Nephron (organoid): ENCODE measurements at regions not wholly inside any gene's neighbourhood (a gene's known extent, or its start where the extent isn't known, plus 50 kb on each side); places are given as distances from the start of the nearest gene placed in this dataset.
"Not testable (repeated sequence)": the region's sequence is repeated elsewhere in the genome, so short reads cannot be mapped to it uniquely, and the experiment has no call there.

Source experiments
- H3K27ac Mint-ChIP-seq, 3 experiments: 2 replicates each; pipeline ENCODE4 v1.8.0; 2020; ENCODE audit warnings: mixed read lengths in 3 of 3, mild to moderate bottlenecking in 2 of 3, moderate library complexity in 1 of 3
- H3K27me3 Mint-ChIP-seq: 2 replicates; pipeline ENCODE4 v1.8.0; 2021; ENCODE audit warnings: low read depth, mild to moderate bottlenecking, moderate library complexity, mixed read lengths
- H3K36me3 Mint-ChIP-seq: 2 replicates; pipeline ENCODE4 v1.8.0; 2020; ENCODE audit warnings: low read depth, mixed read lengths
- H3K4me1 Mint-ChIP-seq: 2 replicates; pipeline ENCODE4 v1.8.0; 2020; ENCODE audit warnings: mixed read lengths
- H3K4me3 Mint-ChIP-seq, 3 experiments: 2 replicates each; pipeline ENCODE4 v1.8.0; 2020; ENCODE audit warnings: mild to moderate bottlenecking in 3 of 3, mixed read lengths in 3 of 3, moderate library complexity in 2 of 3
- H3K9me3 Mint-ChIP-seq: 2 replicates; pipeline ENCODE4 v1.8.0; 2020; ENCODE audit warnings: mixed read lengths
- CTCF ChIP-seq, 3 experiments: fragments of 200-600 bp; sonication (generic); IDR thresholded peaks; one replicate each; pipeline ENCODE4 v1.5.0; 2021; ENCODE audit warnings: antibody characterized with exemption in 3 of 3; ENCODE audit not compliant: unreplicated experiment in 3 of 3

DNA sequence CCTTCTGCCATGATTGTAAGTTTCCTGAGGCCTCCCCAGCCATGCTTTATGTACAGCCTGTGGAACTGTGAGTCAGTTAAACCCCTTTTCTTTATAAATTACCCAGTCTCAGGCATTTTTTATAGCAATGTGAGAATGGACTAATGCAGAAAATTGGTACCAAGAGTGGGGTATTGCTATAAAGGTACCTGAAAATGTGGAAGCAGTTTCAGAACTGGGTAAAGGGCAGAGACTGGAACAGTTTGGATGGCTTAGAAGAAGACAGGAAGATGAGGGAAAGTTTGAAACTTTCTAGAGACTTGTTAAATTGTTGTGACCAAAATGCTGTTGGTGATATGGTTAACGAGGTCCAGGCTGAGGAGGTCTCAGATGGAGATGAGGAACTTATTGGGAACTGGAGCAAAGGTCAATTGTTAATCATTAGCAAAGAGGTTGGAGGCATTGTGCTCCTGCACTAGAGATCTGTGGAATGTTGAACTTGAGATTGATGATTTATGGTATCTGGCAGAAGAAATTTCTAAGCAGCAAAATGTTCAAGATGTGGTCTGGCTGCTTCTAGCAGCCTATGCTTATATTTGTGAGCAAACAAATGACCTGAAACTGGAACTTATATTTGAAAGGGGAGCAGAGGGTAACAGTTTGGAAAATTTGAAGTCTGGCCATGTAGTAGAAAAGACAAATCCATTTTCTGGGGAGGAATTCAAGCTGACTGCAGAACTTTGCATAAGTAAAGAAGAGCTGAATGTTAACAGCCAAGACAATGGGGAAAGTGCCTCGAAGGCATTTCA, 79.0 kb upstream of the GMDS start:
- Mint-ChIP-seq H3K4me1 (no peaks in the 10 kb centered on the region), H3K36me3 (peaks cover 77% of the 10 kb centered on the region), H3K9me3 (peaks cover 76% of the 10 kb centered on the region), H3K4me3 (no peak overlapping the region), H3K27me3 (no peaks in the 10 kb centered on the region), H3K27ac (no peak overlapping the region)
- TF ChIP-seq CTCF (IDR thresholded peaks at IDR 0.05; ENCODE audit: unreplicated experiment in 3 of 3) = no peak

GRCh38 chr6:2317498-2317897, 72.1 kb upstream of the GMDS start:
- not testable (repeated sequence) for H3K4me3 Mint-ChIP-seq, H3K27ac Mint-ChIP-seq, H3K4me1 Mint-ChIP-seq, H3K27me3 Mint-ChIP-seq
- peaks cover 37% of the 10 kb centered on the region for H3K9me3 Mint-ChIP-seq
- H3K36me3 Mint-ChIP-seq = peaks cover 49% of the 10 kb centered on the region

- Mint-ChIP-seq H3K27ac (no peak overlapping the region), H3K4me1 (no peaks in the 10 kb centered on the region), H3K9me3 (peaks cover 16% of the 10 kb centered on the region), H3K27me3 (no peaks in the 10 kb centered on the region), H3K4me3 (no peak overlapping the region), H3K36me3 (peaks cover 25% of the 10 kb centered on the region)
- TF ChIP-seq CTCF (IDR thresholded peaks at IDR 0.05; ENCODE audit: unreplicated experiment in 3 of 3) = no peak
Observed at GRCh38 chr6:2314641-2315040, 69.2 kb upstream of the GMDS start.

DNA sequence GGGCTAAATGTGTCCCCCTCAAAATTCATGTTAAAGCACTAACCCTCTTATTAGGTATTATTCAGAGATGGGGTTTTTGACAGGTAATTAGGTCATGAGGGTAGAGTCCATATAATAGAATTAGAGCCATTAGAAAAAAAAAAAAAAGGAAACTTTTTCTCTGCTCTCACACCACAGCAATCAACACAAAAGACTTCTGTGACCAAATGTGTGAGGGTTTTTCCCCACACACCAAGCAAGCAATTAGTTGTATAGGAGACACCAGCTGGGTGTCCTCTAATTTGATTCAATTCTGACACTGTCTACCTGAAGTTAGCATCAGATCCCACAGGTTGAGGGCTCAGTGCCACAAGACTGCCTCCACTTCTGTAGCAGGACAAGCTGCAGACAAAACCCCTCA, 64.6 kb upstream of the GMDS start:
- Mint-ChIP-seq H3K4me3 (no peak overlapping the region), H3K27ac (no peak overlapping the region), H3K9me3 (peaks cover 3% of the 10 kb centered on the region), H3K4me1 (no peaks in the 10 kb centered on the region), H3K27me3 (peaks cover 5% of the 10 kb centered on the region), H3K36me3 (peaks cover 7% of the 10 kb centered on the region)
- no peak for TF ChIP-seq CTCF (IDR thresholded peaks at IDR 0.05; ENCODE audit: unreplicated experiment in 3 of 3)

DNA sequence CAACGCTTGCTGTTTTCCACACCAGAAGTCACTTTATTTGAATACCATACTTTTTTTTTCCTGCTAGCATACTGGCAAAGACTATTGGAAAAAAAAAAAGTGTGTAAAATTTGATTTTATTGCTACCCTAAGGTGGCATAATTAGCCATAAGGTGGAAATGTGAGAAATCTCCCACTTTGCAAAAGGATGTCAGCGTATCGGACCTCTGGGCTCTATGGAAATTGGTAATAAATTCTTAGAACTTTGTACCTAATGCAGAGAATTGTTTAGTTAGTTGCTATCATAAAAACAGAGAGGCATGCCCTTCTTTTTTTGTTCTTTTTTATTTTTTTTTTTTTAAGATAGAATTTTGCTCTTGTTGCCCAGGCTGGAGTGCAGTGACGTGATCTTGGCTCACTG, 63.7 kb upstream of the GMDS start:
- H3K4me3 Mint-ChIP-seq = no peak overlapping the region
- peaks cover 5% of the 10 kb centered on the region for H3K27me3 Mint-ChIP-seq
- H3K4me1 Mint-ChIP-seq = no peaks in the 10 kb centered on the region
- H3K27ac Mint-ChIP-seq = no peak overlapping the region
- peaks cover 12% of the 10 kb centered on the region for H3K36me3 Mint-ChIP-seq
- peaks cover 7% of the 10 kb centered on the region for H3K9me3 Mint-ChIP-seq
- no peak for TF ChIP-seq CTCF (IDR thresholded peaks at IDR 0.05; ENCODE audit: unreplicated experiment in 3 of 3)

DNA sequence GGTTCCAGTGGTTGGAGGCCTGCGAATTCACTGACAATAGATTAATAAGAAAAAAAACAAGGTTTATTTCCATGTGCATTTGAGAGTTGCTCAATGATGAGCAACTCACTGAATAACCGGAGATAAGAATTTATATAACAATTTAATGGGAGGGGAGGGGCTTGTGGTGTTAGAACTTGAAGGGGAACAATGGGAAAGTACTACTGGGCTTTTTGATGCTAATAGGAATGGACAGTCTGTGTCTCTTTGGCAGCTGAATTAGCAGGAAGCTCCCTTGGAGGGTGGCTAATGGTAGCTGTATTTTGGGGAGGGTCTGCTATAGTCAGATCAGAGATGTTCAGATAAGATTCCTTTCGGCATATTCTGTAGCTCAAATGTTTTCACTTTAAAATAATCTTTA, 62.4 kb upstream of the GMDS start:
- H3K4me1 Mint-ChIP-seq = no peaks in the 10 kb centered on the region
- peaks cover 7% of the 10 kb centered on the region for H3K9me3 Mint-ChIP-seq
- TF ChIP-seq CTCF (IDR thresholded peaks at IDR 0.05; ENCODE audit: unreplicated experiment in 3 of 3) = no peak
- H3K4me3 Mint-ChIP-seq = no peak overlapping the region
- peaks cover 12% of the 10 kb centered on the region for H3K36me3 Mint-ChIP-seq
- H3K27ac Mint-ChIP-seq = no peak overlapping the region
- peaks cover 5% of the 10 kb centered on the region for H3K27me3 Mint-ChIP-seq
